CD4-positive, alpha-beta T cell treated with Interleukin-6 for 4 hours (primary cell): ENCODE measurements at regions not wholly inside any gene's neighbourhood (a gene's known extent, or its start where the extent isn't known, plus 50 kb on each side); places are given as distances from the start of the nearest gene placed in this dataset.

ENCODE experiments used
- DNase-seq: peaks from one replicate; pipeline ENCODE4 v3.0.0-alpha.2; 2020; ENCODE audit warnings: mixed read lengths

DNA sequence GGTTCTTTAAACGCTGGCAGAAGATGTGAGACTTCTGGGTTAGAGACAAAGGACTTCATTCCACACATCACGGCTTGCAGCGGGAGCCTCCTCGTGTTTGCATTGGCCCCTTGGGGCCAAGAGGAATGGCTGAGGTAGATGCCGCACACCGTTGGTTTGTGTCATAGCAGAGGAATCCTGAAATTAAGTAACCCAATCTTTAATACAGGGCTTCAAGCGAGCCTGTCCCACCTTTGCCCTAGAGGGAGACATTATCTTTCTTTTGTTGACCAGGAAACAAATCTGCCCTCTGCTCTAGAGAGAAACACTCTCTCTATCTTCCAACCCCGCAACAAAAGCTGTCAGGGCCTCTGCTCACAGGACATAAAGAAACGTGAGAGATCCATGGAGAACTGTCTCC is 277.5 kb upstream of the ZFP64 start:
- no peak for DNase-seq

DNA sequence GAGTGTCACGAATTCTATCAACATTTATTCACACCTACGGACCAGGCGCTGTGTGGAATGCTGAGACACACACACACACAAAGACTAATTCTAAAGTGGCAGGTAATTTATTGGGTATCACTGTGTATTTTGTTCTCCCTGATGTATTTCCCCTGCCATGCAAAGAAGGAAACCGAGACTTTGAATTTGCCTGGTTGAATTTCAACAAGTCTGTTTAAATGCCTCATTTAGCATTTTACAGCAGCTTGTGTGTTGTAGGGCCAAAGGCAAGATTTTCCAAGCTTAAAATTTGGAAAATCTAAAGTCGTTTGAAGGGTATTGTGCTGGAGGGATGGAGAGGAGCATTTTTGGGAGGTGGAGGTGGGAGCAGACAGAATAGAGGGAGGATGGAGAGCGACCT is 274.4 kb upstream of the ZFP64 start:
- no peak for DNase-seq

DNA sequence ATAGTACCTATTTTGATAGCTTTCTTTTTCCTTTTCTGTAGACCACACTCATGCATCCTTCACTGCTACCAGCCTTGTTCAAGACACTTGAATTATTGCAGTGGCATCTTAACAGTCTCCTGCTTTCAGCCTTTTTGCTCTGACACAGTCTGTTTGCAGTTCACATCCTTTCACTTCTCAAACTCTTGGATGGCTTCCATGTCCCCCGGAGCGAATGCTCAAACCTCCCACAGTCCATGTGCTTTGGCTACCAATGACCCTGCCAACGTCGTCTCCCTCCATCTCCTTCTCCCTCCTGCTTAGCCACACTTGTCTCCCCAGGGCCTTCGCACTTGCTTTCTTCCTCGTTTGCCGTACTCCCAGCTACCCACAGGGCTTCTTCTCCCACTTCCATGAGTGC is 270.0 kb upstream of the ZFP64 start:
- DNase-seq: no peak

DNA sequence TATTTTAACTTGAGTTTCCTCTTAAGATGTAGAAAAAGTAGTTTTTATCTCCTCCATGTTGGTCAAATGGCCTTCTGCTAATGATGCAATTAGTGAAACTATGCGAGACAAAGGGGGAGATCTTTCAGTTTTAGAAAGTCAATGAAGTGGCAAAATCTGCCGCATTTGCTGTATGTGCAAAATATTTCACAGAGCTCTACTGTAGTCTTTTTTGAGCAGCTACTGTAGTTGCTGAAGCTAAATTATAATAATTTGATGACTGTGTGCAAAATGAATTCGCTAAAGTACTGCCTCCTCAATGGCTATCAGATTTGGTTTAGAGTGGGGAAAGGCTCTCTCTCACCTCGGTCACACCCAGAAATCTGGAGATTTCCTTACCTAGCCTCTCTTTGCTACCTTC is 267.6 kb upstream of the ZFP64 start:
- DNase-seq: no peak

DNA sequence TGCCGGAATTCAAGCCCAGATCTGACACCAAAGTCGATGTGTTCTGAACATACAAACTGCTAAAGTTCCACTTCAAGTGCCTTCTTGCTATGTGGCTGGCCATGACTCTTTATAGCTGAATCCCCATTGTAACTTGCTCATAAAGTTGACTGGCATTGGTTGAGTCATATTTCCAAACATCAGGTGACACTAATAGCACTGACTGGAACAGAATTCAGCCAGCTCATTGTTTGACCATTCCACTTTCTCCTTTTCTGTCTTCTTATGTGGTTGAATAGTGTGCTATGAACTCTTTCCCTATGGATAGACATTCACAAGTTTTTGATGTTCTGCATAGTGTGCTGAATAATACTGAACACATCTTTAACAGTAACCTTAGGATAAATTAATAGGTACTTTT is 266.2 kb upstream of the ZFP64 start:
- no peak for DNase-seq

DNA sequence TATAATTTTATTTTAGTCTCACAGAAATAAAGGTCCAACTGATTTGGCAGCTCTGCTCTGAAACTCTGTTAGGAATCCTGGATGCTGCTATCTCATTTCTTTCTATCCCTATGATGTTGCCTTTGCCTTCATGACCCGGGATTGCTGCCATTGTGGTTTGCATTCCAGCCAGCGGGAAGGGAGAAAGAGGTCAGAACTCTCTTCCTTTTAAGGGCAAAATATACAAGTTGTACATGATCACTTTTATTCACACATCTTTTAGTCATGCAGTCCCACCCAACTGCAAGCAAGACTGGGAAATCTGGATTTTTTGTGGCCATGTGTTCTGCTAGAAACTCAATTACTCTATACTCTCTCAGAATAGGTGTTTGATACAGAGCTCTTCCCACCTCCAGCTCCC is 263.1 kb upstream of the ZFP64 start:
- no peak for DNase-seq

DNA sequence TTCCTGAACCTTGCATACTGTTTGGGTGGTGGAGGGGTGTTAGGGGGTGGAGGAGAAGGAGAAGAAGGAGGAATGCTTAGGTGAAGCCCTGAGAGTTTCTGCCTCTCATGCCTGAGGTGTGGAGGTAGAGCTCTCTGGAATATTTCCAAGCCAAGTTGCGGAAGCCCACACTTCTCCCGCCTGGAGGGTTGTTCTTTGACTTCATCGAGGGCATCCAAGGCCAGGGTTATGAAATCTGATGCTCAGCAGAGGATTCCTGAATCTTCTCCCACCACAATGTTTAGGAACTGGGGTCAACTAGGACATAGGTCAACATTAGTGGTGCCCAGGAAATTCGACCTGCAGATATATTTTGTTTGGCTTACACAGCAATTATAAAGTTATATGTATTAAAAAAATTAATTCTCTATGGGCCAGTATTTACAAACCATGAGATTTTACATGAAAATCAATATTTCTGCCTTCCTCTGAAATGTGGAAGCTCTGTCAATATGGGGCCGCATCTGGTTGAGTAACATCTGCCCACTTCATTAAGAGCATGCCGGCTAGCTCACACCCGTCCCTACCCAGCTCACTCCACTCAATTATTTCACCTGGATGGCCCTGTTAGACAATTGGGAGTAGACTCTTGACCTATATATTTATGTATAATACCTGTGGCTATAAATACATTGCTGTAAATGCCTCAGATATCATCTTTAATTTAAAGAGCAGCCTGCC is 257.1 kb upstream of the ZFP64 start:
- DNase-seq: no peak

DNA sequence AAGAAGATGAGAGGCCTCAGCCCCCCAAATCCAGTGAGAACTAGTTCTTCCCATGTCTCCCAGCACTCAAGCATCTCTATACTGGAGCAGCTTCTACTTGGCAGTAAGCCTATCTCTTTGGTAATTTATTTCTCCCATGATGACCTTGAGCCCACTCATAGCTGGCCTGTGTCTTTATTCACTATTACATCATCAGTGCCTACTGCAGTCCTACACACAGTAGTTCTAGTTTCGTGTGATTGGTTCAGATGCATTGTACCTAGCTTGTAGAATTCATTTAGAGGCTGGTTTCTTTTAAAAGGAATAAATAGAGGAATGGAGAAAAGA is 255.6 kb upstream of the ZFP64 start:
- no peak for DNase-seq

DNA sequence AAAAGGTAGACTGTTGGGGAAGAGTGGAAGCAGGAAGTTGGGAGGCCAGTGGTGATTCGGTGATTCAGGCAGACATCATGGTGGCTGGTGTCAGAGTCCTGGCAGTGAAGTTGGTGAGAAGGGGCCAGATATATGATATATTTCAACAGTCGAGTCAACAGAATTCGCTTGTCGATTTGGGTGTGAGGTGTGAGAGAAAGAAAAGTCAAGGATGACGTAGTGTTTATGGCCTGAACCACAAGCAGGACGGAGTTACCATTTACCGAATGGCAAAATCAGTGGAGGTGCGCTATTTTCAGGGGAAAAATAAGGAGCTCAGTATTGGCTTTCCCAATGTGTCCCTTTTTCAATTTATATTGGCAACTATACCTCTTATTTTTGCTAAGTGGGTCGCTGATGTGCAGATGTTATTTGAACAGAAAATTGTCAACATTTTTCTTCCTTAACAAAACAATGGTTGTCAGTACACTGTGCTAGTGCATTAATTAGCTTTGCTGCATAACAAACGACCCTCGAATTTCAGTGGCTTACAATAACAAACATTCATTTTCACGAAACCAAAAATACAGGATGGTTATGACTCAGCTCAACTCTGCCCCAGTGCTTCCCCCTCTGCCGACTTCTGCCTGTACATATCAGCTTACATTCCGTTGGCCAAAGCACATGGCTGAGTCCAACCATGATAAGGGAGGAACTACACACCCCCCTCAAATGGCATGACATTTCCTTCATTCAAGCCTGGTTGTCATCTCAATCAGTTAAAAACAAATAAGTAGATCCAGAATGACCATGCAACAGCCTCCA is 255.0 kb upstream of the ZFP64 start:
- no peak for DNase-seq

DNA sequence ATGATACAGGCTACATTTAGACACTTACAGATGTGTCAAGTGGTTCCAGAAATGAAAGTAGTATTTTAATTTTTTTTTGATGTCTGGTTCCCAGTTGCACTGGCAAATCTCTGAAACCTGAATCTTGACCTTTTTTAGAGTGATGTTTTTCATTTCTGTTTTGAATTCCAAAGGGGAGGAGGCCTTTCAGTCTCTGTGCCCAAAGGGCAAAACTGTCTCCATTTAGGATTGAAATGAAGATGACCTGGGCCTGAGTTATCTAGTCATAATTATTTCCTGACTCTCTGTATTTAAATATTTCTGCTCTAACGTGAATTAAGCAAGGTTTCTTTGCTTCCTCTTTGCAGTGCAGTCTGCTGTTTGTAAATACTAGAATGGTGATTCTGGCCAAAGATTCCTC is 252.9 kb upstream of the ZFP64 start:
- no peak for DNase-seq

DNA sequence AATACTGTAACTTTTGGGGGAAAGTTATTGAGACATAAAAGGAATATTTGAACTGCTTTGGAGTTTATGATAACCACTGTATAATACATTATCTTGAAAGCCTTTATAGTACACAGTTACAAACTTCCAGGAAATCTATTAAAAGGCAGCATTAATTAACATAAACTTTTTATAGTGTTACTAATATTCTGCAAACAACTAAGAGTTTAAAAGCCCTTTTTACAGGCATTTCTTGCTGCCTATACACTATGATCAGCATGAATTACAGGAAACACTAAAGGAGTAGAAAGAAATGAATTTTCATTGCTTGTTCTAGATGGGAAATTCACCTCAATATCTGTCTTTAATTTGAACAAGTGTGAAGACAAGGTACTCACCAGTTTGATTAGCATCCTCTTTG is 252.3 kb upstream of the ZFP64 start:
- DNase-seq: no peak

DNA sequence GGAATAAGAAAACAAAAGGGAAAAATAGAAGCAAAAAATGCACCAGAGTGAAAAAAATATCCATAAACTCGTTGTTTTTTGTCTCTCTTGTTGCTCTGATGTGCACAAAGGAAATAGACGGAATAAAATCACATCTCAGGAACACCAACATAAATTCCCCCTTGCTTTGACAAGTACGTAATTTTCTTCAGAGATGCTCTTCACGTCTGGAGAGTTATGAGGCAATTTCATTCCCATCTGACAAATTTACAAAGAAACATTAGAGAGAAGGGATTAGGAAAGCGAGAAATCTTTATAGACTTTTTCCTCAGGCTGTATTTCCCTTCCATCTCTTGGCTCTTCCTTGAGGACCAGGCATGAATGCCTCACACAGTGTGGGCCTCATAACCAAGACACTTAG is 250.1 kb upstream of the ZFP64 start:
- no peak for DNase-seq

DNA sequence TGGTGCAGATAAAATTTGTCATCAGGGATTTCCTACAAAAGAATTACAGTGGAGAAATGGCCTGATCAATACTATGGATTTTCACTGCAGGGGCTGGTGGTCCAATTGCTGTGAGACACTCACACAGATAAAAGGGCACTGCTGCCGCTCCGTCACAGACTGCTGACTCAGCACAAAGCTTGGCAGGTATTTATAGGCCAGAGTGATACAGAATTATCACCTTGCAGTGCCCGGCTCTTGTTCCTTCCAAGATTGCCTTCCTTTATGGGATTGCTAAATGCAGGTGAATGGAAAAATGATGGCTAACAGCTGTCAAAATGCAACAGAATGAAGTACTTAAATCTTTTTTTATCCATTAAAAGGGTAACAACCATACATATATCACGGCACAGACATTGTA is 247.8 kb upstream of the ZFP64 start:
- no peak for DNase-seq

DNA sequence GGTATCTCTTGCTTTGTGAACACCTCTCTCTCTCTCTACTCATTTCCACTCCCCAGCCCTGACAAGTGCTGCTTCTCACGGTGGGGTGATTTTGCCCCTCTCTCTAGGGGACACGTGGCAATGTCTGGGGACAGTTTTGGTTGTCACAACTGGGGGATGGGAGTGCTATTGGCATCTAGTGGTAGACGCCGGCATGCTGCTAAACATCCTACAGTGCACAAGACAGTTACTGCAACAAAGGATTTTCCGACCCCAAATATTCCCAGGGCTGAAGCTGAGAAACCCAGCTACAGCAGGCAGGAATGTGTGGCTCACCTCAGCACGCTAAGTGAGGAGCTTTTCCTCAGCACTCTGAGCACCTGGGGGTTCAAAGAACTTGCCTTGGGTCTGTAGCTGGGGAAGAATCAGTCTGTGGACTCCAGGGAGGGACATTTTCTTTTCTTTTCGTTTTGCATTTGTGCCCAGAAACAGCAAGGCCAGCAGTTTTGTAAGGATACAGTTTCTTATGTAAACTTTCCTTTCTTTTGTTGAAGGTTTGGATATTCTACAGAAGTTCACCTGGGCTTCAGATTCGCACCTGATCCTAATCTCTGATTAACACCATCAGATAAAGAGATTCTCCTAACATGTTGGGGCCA is 246.9 kb upstream of the ZFP64 start:
- DNase-seq: peak; percentile 39

DNA sequence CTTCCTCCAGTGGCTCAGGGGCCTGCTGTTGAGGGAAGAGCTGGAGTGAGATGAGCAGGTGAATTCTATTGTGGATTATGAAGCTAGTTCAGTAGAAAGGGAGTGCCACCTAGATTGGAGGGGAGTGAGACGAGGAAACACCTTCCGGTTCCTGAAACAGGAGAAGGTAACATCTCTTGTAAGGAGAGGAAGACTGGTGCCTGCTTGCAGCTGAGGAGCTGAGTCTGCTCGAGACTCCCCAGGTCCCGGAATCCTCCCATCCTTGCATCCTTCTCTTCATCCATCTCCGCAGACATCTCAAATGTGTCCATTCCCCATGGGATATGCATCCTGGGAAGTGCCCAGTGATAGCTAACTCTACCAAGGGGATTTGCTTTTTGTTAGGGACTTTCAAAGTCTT is 242.9 kb upstream of the ZFP64 start:
- DNase-seq: no peak

DNA sequence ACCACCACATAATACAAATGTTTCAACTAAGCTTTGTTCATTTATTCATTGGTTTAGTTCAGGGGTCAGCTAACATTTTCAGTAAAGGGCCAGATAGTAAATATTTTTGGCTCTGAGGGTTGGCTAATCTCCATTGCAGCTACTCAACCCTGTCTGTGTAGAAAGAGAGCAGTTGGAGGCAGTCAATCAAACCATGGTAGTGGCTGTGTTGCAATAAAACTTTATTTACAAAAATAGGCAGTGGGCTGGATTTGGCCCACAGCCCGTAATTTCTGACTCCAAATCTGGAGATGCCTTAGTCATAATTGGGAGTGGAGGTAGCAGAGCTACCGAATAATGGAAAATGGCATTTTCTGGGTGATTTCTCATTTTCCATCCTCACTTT is 242.5 kb upstream of the ZFP64 start:
- no peak for DNase-seq

DNA sequence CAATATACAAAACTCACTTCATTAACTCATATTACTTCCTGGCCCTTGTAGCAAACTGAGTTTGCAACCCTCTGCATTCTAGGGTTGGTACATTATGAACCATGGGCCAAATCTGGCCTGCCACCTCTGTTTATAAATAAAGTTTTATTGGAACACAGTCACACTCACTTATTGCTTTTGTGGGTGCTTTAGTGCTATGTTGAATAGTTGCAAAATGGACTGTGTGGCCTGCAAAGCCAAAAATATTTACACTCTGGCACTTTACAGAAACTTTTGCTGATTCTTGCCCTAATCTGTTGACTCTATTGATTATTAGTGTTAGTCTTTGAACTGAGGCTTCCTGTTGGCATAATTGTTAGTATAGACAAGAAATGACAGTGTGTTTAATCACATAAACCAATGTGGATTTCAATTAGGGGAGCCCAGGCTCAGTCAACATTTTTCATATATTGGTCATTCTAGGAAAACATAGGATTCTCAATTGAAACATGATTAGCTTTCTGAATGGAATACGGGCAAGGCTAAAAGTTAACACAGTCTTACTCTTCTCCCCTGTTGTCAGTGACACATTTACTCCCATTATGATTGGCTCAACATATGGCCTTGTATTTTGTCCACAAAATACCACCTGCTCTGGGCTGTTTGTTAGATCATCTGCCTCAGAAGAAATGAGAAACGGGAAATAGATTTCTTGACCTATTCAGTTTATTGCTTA is 241.9 kb upstream of the ZFP64 start:
- no peak for DNase-seq

DNA sequence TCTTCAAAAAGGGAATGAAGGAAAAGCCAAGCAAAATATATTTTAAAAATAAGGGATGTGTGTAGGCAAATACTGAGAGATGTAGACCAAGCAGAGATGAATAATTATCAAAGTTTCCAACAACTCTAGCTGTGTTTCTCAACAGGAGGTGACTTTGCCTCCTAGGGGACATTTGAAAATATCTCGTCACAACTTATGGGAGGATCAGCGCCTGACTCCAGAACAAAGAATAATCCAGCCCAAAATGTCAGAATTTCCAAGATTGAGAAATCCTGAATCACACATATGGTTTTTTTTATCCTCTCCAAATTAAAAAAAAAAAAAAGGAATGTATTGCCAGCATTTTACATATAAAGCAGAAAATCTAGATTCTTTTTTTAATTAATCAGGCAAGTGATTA is 241.2 kb upstream of the ZFP64 start:
- DNase-seq: no peak

DNA sequence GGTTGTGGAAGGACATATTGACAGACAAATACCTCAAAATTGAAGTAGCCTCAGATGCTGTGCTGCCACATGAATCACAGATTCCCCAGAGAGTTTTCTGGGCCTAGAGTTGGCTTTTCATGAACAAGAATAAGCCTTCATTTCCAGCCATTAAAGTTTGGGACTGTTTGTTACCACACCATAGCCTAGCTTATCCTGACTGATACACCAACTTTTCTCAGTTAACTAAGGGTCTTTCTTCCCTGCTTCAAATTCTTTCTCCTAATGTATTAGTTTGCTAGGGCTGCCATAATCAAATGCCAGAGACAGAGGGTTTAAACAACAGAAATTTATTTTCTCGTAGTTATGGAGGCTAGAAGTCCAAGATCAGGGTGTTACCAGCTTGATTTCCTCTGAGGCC is 237.4 kb upstream of the ZFP64 start:
- DNase-seq: no peak

DNA sequence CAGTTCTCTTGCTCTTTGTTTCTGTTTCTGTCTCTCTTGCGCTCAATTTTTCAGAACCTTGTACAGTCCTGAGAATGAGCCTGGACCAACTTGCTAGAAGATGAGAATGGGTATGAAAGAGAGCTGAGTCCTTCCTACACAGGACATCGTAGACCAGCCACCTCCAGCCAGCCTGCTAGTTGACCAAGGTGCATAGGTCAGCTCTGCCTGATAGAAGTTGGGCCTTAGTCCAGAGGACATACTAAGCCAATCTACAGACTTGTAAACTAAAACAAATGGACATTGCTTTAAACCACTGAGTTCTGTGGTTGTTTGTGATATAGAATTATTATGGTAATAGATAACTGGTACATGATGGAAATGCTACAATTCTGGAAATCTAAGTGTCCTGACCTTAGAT is 236.4 kb upstream of the ZFP64 start:
- no peak for DNase-seq

DNA sequence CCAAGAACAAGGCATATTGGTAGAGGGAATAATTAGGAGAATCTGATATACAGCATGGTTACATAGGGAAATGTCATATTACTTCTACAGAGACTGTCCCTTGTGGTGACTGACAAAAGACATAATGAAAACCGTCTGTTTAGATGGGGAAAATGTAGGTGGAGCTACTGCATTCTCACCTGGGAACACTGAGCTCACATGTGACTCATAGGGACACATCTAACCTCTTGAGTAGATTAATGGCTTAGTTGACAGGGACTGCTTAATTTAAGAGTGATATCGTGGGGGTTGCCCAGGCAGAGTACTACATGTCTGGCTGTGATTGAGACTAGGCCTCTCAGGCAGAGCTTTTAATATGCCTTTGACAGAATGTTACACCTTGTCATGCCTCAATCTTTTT is 235.3 kb upstream of the ZFP64 start:
- no peak for DNase-seq

DNA sequence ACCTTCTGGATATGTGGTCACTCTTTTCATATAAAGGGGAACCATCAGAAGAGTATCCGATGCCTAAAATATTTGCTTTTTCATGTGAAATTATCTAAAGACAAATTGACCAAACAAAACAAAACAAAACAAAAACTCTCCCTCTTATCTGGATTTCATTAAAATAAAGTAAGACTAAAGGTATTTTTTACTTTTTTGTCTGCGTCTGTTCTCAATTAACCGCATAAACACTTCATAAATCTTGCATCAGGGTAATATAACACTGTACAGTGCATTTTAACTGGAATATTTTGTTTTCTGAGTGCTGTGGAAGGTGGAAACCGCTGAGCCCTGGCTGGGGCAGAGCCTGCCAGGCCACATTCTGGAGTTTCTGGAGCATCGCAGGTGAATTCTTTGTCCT is 234.1 kb upstream of the ZFP64 start:
- DNase-seq: no peak

DNA sequence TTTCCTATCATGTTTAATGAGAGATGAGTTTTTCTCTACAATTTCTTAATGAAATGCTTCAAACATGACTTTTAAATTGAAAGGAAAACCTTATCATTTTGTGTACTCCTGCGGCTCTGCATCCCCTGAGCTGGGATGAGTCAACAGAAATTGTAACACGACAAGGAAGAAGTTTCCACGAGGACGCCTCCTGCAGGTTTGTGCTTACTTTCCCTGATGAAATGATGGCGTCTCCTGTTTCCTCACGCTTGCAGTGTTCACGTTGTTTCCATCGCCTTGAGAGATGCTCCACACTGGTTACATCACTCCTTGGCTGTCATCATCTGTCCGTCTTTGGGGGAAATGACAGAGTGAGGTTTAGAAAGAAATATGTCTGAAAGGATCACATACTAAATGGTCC is 233.7 kb upstream of the ZFP64 start:
- DNase-seq: no peak
